AG08395 (cell line): ENCODE measurements at regions not wholly inside any gene's neighbourhood (a gene's known extent, or its start where the extent isn't known, plus 50 kb on each side); places are given as distances from the start of the nearest gene placed in this dataset.
"Not testable (repeated sequence)": the region's sequence is repeated elsewhere in the genome, so short reads cannot be mapped to it uniquely, and the experiment has no call there.

Experiments used
- DNase-seq: peaks from one replicate; pipeline ENCODE4 v3.0.0; 2012; ENCODE audit warnings: mixed read lengths, low spot score

DNA sequence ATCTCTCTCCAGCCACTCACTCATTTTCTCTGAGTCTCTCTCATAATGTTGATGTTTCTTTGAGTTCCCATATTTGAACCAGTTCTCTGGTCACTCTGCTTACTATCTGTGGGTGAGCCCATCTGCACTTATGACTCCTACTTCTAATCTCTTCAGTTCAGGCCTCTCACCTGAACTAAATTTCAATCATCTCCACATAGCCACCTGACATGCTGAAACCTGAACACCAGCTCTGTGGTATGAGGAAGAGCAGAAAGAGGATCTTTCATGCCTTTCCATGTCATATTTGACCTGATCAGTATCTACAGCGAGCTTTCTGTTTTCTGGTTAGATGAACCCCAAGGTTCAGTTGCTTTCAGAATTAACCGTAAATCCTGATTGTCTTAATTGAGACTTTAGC, 122.2 kb upstream of the ESX1 start:
- DNase-seq: no peak

- DNase-seq: no peak
These were observed 117.8 kb upstream of the ESX1 start for GRCh38 chrX:104372547-104372946.

- peak; percentile 11 for DNase-seq
These were observed 115.4 kb upstream of the ESX1 start for GRCh38 chrX:104370089-104370488.

GRCh38 chrX:104360774-104361173, 106.0 kb upstream of the ESX1 start:
- not testable (repeated sequence) for DNase-seq

DNA sequence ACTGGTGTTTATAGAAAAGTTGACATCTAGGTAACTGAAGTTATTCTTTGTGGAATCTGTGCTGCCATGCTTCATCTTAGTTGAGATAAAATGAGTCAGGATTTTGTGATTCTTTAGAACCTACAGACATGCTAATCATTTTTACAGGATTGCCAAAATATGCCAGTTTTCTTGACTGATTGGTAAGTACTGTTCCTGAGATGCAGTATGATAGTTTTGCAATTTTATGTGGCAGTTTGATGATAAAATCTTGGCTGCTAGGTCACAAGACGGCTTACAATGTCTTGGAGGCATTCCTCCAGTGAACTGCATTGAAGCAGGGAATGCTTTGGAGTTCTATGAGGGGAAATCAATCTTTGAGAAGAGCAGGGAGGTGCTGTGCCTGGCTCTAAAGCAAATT, 104.4 kb upstream of the ESX1 start:
- no peak for DNase-seq

GRCh38 chrX:104351173-104351769, 96.5 kb upstream of the ESX1 start:
- peak; percentile 80 for DNase-seq

- no peak for DNase-seq
These were observed 93.1 kb upstream of the ESX1 start for GRCh38 chrX:104347860-104348259.

DNA sequence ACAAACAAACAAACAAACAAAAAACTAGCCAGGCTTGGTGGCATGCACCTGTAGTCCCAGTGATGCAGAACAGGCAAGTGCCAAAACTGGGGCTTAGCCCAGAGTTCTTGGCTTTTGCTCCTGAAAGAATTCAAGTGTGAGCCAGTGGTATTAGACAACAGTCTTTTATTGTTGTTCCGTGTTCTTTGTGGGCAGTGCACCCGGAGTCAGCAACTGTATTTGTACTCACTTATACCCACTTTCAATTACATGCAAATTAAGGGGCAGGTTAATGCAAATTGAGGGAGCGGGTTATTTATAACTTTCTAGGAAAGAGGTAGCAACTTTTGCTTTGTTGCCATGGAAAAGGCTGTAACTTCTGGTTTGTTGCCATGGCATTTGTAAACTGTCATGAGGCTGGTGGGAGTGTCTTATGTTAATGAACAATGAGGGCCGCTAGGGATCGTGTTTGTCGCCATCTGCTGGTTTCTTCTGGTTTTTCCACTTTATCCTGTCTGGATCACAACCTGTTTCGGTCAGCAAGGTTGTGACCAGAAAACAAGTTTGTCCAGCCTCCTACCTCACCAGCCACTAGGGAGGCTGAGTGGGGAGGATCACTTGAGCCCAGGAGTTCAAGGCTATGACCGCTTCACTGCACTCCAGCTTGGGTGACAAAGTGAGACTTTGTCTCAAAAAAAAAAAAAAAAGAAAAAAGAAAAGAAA, 88.8 kb upstream of the ESX1 start:
- DNase-seq: peak; percentile 57

- no peak for DNase-seq
These were observed 87.3 kb upstream of the ESX1 start for GRCh38 chrX:104342065-104342464.

- peak; percentile 64 for DNase-seq
These were observed 81.0 kb upstream of the ESX1 start for GRCh38 chrX:104335756-104336155.

GRCh38 chrX:104334971-104335370, 80.2 kb upstream of the ESX1 start:
- DNase-seq: no peak

GRCh38 chrX:104330966-104331365, 76.2 kb upstream of the ESX1 start:
- peak; percentile 61 for DNase-seq

- DNase-seq: no peak
These were observed 75.0 kb upstream of the ESX1 start for GRCh38 chrX:104329731-104330130.

GRCh38 chrX:104325213-104325585, 70.5 kb upstream of the ESX1 start:
- DNase-seq: no peak

- no peak for DNase-seq
These were observed 69.9 kb upstream of the ESX1 start for GRCh38 chrX:104324461-104325212.

DNA sequence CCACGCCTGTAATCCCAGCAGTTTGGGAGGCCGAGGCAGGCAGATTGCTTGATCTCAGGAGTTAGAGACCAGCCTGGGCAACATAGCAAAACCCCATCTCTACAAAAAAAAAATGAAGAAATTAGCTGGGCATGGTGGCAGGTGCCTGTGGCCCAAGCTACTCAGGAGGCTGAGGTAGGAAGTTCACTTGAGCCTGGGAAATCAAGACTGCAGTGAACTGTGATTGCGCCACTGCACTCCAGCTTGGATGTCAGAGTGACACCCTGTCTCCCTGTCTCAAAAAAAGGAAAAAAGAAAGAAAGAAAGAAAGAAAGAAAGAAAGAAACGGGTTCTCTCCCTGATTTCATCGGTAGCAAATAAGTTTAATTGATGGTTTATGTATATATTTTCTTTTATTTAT, 64.6 kb upstream of the ESX1 start:
- no peak for DNase-seq

DNA sequence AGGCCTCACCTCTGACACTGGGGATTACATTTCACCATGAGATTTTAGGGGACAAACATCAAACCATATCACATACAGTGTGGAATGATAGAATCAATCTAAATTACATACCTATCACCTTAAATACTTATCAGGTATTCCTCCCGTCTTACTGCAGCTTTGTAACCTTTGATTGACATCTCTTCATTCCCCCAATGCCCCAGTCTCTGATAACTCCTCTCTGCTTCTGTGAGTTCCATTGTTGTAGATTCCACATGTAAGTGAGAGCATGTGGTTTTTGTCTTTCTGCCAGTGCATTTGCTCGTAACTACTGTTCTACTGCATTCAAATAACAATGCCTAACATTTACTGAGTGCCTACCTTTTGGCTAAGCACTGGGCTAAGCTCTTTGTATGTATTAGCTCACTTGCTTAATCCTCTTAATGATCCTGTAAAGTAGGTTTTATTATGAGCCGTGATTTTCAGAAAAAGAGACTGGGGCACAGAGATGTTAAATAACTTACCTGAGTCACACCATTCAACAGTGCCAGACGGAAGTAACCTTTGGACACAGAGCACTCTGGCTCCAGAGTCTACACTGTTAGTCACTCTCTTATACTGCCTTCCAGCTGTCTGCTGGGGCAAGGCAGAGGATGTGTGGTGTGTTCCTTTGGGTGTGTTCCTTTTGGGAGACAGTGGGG, 63.7 kb upstream of the ESX1 start:
- no peak for DNase-seq

- no peak for DNase-seq
These were observed 62.0 kb upstream of the ESX1 start for GRCh38 chrX:104316739-104317138.

DNA sequence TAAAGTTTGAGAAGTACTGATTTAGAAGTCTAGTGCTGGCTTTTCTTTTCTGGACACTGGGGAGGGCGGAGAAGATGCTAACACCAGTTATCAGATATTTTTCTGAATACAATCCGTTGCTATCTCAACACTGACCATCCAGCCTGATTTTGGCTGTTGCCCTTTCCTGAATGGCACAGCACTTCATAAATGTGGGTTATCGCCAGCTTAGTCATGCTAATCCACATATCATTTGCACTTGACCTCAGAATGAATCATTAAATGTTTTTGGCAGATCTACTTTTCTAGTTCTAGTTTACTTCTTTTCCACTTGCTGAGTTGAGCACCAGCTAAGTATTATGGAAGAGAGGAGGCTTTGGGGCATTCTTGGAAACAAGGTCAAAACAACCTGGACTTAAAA, 60.8 kb upstream of the ESX1 start:
- peak; percentile 51 for DNase-seq

DNA sequence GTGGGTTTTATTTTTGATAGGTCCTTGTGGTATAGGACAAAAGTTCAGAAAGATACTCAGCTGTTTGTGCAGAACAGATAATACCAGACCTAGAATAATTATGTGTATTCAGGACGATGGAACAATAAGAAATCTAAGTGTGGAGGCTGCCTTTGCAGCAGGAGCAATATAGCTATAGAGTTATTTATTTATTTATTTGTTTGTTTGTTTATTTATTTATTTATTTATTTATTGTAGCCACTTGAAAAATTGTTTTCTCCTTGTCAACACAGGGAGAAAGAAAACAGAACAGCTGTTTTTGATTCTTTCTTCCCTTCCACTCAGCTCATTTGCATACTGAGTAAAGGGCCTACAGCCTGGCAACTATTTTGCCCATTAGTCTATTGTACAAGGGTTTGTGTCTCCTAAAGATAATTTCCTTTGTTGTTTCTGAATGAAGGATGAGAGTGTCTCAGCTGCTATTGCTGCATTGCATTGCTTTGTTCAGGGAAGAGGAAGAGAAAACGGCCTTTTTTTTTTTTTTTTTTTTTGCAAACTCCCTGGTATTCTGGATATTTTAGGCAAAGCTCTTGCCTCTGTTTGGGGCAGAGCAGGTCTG, 56.0 kb upstream of the ESX1 start:
- no peak for DNase-seq

- peak; percentile 34 for DNase-seq
These were observed 55.4 kb upstream of the ESX1 start for GRCh38 chrX:104310090-104310489.

DNA sequence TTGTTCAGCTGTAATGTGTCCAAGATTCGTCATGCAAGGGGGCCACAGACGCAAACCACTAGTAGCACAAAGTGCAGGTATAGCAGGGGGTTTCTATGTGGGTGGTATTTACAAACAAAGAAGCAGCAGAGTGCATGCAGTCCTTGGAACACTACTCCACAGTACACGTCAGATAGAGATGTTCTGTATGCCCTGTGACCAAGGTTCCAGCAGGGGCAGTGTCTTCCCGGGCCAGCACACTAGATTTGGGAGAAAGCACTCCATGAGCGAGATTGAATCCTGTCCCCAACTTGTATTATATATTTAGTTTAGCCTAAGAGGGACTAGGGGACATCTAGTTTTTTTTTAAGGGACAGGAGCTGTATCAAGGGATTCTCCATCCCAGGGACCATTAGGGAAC, 54.4 kb upstream of the ESX1 start:
- DNase-seq: no peak
